ENCODE measurements at regions not wholly inside any gene's neighbourhood (a gene's known extent, or its start where the extent isn't known, plus 50 kb on each side); places are given as distances from the start of the nearest gene placed in this dataset.
"Not testable (repeated sequence)": the region's sequence is repeated elsewhere in the genome, so short reads cannot be mapped to it uniquely, and the experiment has no call there.

GRCh38 chr22:44566911-44567310, 68.9 kb upstream of the RTL6 start:
- Histone ChIP-seq H3K27me3 (no peaks in the 10 kb centered on the region), H3K4me1 (no peaks in the 10 kb centered on the region), H3K4me2 (no peak overlapping the region), H4K20me1 (no peaks in the 10 kb centered on the region), H3K4me3 (no peak overlapping the region), H3K9ac (no peak overlapping the region), H3K27ac (no peak overlapping the region), H3K36me3 (no peaks in the 10 kb centered on the region), H3K9me3 (0 out of 2 replicates have a peak, but pooled peaks cover 5% of the 10 kb centered on the region)
- TF ChIP-seq Cebpa-rat (IDR thresholded peaks at IDR 0.05) = no peak

- not testable (repeated sequence) for H3K27ac ChIP-seq, H3K27me3 ChIP-seq, H3K4me3 ChIP-seq, H3K4me2 ChIP-seq, H3K4me1 ChIP-seq, H3K9ac ChIP-seq, H3K36me3 ChIP-seq, H4K20me1 ChIP-seq, H3K9me3 ChIP-seq
Observed at GRCh38 chr22:44562651-44563050, 64.6 kb upstream of the RTL6 start.

GRCh38 chr22:44561139-44561840, 63.3 kb upstream of the RTL6 start:
- H3K4me3 ChIP-seq = no peak overlapping the region
- H3K4me2 ChIP-seq = no peak overlapping the region
- TF ChIP-seq Cebpa-rat (IDR thresholded peaks at IDR 0.05) = no peak
- no peaks in the 10 kb centered on the region for H3K27me3 ChIP-seq
- H3K36me3 ChIP-seq = no peaks in the 10 kb centered on the region
- no peak overlapping the region for H3K9ac ChIP-seq
- no peaks in the 10 kb centered on the region for H3K4me1 ChIP-seq
- no peaks in the 10 kb centered on the region for H3K9me3 ChIP-seq
- no peak overlapping the region for H3K27ac ChIP-seq
- no peaks in the 10 kb centered on the region for H4K20me1 ChIP-seq

DNA sequence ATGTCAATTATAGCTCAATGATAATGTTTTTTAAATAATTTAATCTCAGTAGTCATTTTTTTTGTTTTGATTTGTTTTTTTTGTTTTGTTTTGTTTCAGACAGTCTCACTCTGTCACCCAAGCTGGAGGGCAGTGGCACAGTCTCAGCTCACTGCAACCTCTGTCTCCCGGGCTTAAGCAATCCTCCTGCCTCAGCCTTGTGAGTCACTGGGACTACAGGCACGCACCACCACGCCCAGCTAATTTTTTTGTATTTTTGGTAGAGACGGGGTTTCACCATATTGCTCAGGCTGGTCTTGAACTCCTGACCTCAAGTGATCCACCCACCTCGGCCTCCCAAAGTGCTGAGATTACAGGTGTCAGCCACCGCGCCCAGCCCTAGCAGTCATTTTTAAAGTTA, 60.6 kb upstream of the RTL6 start:
- not testable (repeated sequence) for H3K27me3 ChIP-seq, H3K9ac ChIP-seq, H3K27ac ChIP-seq, H3K36me3 ChIP-seq, H3K4me2 ChIP-seq, H3K9me3 ChIP-seq, H3K4me1 ChIP-seq, H4K20me1 ChIP-seq, H3K4me3 ChIP-seq

- not testable (repeated sequence) for H3K9ac ChIP-seq, H3K4me1 ChIP-seq, H3K36me3 ChIP-seq, H4K20me1 ChIP-seq, H3K9me3 ChIP-seq, H3K27ac ChIP-seq, H3K27me3 ChIP-seq, H3K4me2 ChIP-seq, H3K4me3 ChIP-seq
Observed at GRCh38 chr22:44557872-44558271, 59.8 kb upstream of the RTL6 start.

GRCh38 chr22:44557064-44557748, 59.2 kb upstream of the RTL6 start:
- Histone ChIP-seq H4K20me1 (no peaks in the 10 kb centered on the region), H3K4me2 (no peak overlapping the region), H3K27ac (no peak overlapping the region), H3K36me3 (no peaks in the 10 kb centered on the region), H3K27me3 (no peaks in the 10 kb centered on the region), H3K4me3 (no peak overlapping the region), H3K9me3 (no peaks in the 10 kb centered on the region), H3K9ac (no peak overlapping the region), H3K4me1 (no peaks in the 10 kb centered on the region)
- no peak for TF ChIP-seq Cebpa-rat (IDR thresholded peaks at IDR 0.05)

DNA sequence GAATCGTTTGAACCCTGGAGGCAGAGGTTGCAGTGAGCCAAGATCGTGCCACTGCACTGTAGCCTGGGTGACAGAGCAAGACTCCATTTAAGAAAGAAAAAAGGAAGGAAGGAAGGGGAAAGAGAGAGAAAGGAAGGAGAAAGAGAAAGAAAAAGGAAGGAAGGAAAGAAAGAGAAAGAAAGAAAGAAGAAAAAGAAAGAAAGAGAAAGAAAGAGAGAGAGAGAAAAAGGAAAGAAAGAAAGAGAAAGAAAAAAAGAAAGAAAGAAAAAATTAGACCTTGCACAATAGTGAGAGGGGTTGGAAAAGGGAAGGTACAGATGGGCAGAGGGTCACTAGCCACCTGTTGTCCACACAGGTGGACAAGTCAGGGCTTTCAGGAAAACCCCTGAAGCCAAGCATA, 57.6 kb upstream of the RTL6 start:
- Histone ChIP-seq H3K36me3 (no peaks in the 10 kb centered on the region), H3K4me2 (no peak overlapping the region), H4K20me1 (no peaks in the 10 kb centered on the region), H3K9ac (no peak overlapping the region), H3K9me3 (no peaks in the 10 kb centered on the region), H3K27ac (no peak overlapping the region), H3K4me3 (no peak overlapping the region), H3K4me1 (no peaks in the 10 kb centered on the region), H3K27me3 (no peaks in the 10 kb centered on the region)
- TF ChIP-seq Cebpa-rat (IDR thresholded peaks at IDR 0.05) = no peak

DNA sequence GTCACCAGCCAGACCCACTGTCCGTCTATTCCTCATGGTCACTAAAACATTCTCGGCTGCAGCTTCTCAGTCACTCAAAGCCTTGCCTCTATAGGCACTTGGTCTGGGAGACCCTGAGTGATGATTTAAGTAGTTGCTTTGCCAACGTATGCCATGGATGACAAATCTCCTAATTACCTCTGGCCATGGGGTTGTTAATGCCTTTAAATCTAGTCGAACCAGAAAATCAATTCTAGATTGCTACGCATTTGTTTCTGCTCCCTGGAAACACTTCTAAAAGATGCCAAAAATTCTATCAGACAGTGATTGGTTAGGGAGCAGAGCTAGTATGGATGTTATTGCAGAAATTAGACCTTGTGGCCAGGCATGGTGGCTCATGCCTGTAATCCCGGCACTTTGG, 57.0 kb upstream of the RTL6 start:
- no peaks in the 10 kb centered on the region for H3K4me1 ChIP-seq
- TF ChIP-seq Cebpa-rat (IDR thresholded peaks at IDR 0.05) = no peak

DNA sequence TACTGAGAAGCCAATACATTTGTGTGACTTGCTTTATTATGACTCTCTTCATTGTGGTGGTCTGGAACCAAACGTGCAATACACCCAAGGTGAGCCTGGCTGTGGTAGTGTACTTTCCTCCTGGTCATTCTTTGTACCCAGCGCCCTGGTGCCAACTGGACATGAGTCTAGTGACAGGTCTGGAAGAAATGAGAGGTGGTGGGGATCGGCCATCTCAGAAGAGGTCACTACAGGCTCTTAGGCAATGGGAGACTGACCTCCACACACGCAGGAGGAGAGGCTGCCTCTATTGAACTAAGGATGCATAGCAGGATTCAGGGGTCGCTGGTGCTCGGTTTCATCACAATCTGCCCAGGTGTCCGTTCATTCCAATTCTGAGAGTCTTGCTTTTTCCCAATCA, 56.4 kb upstream of the RTL6 start:
- no peaks in the 10 kb centered on the region for H3K9me3 ChIP-seq
- no peak for TF ChIP-seq Cebpa-rat (IDR thresholded peaks at IDR 0.05)
- H3K27ac ChIP-seq = no peak overlapping the region
- H3K4me2 ChIP-seq = no peak overlapping the region
- H3K4me3 ChIP-seq = no peak overlapping the region
- H3K9ac ChIP-seq = no peak overlapping the region
- no peaks in the 10 kb centered on the region for H3K36me3 ChIP-seq
- H3K27me3 ChIP-seq = no peaks in the 10 kb centered on the region
- H3K4me1 ChIP-seq = no peaks in the 10 kb centered on the region
- H4K20me1 ChIP-seq = no peaks in the 10 kb centered on the region

More for the DNA sequence above, 57.0 kb upstream of the RTL6 start:
- H3K9ac ChIP-seq = no peak overlapping the region
- H3K27ac ChIP-seq = no peak overlapping the region
- H4K20me1 ChIP-seq = no peaks in the 10 kb centered on the region
- H3K4me3 ChIP-seq = no peak overlapping the region
- H3K27me3 ChIP-seq = no peaks in the 10 kb centered on the region
- H3K9me3 ChIP-seq = no peaks in the 10 kb centered on the region
- no peaks in the 10 kb centered on the region for H3K36me3 ChIP-seq
- H3K4me2 ChIP-seq = no peak overlapping the region

- H3K9ac ChIP-seq = no peak overlapping the region
- H3K4me3 ChIP-seq = no peak overlapping the region
- H3K4me2 ChIP-seq = no peak overlapping the region
- H3K4me1 ChIP-seq = no peaks in the 10 kb centered on the region
- no peaks in the 10 kb centered on the region for H3K36me3 ChIP-seq
- H3K9me3 ChIP-seq = no peaks in the 10 kb centered on the region
- H3K27ac ChIP-seq = no peak overlapping the region
- TF ChIP-seq Cebpa-rat (IDR thresholded peaks at IDR 0.05) = no peak
- H4K20me1 ChIP-seq = no peaks in the 10 kb centered on the region
- no peaks in the 10 kb centered on the region for H3K27me3 ChIP-seq
Observed at GRCh38 chr22:44550711-44551491, 52.9 kb upstream of the RTL6 start.
